ENCODE measurements at regions not wholly inside any gene's neighbourhood (a gene's known extent, or its start where the extent isn't known, plus 50 kb on each side); places are given as distances from the start of the nearest gene placed in this dataset.
A peak's percentile ranks its signal among the peaks of the same experiment; 100 is the strongest.
"Not testable (repeated sequence)": the region's sequence is repeated elsewhere in the genome, so short reads cannot be mapped to it uniquely, and the experiment has no call there.

GRCh38 chrX:124239324-124239723 is 93.1 kb upstream of the TEX13D start:
- peak in 1 of 2 experiments; percentile 37 for DNase-seq

- peak; percentile 11 to 59 for DNase-seq
Observed at GRCh38 chrX:124239911-124240310, 92.5 kb upstream of the TEX13D start.

DNA sequence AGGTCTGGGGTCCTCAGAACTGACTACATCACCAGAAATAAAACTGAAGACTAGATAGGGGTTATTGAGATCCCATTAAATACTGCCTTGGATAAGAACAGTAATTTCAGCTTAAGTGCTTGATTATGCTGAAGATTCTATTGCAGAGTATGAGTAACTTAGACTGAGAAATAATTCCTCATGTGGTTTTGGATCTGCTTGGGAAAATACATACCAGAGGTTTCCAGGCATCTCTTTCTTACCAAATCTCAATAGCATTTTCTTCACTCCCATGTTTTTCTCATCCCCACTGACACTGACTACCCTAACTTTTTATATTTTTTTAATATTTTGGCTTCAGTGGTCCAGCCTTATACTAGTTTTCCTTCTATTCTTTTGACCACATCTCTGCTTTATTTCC is 92.0 kb upstream of the TEX13D start:
- DNase-seq, result no peak

- no peak for DNase-seq
Observed at GRCh38 chrX:124242131-124242530, 90.3 kb upstream of the TEX13D start.

DNA sequence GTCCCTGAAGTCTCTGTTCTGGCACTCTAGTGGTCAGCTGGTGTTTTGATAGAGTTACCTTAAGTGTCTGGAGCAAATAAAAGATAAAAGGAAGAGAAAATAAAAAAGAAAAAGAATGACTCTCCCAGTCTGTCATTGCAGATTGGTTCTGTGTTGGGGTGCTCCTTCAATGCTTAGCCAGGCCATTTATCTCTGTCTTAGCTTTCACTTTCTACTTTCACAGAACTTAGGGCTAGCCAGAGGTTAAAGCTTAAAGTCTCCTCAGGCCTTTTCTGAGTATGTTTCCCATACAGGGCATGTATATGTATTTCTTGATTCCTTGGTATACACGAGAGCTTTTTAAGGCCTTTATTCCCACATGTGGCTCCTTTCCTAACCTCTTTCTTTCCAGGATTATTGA is 83.1 kb upstream of the TEX13D start:
- no peak for DNase-seq

- no peak for DNase-seq
Observed at GRCh38 chrX:124250835-124251437, 81.5 kb upstream of the TEX13D start.

DNA sequence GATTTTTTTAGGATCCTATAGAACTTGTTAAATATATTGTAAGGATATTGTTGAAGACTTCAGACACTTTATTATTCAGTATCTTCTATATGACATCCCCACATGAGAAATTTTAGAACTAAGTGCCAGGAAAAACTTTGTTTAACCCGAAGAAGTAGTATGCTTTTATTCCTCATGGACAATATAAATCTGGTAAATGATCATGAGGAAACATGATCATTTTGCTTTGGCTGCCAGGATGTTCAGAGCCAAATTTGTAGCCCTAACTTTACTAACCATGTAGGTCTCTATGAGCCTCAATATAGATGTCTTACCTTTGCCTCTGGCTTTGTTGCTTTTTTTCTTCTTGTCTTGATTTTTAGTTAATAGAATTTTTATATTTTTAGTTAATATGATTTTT is 77.8 kb upstream of the TEX13D start:
- DNase-seq, result no peak

DNA sequence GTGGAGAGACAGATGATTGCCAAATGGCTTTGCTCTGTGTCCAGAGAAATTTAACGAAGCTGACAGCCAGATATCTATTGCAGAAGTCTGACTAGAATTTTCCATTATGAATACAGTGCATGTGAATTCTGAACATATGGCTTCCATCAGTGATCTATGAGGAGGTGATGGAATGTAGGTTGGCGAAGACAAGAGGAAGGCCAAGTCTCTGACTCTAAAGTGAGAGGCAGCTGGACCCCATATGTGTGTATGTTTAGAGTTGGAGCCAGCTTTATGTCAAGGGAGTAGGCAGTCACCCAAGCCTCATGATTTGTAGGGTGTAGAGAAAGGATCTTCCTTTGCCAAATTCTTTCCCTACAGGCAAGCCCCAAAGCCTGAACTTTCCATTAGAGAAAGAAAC is 76.2 kb upstream of the TEX13D start:
- no peak for DNase-seq

DNA sequence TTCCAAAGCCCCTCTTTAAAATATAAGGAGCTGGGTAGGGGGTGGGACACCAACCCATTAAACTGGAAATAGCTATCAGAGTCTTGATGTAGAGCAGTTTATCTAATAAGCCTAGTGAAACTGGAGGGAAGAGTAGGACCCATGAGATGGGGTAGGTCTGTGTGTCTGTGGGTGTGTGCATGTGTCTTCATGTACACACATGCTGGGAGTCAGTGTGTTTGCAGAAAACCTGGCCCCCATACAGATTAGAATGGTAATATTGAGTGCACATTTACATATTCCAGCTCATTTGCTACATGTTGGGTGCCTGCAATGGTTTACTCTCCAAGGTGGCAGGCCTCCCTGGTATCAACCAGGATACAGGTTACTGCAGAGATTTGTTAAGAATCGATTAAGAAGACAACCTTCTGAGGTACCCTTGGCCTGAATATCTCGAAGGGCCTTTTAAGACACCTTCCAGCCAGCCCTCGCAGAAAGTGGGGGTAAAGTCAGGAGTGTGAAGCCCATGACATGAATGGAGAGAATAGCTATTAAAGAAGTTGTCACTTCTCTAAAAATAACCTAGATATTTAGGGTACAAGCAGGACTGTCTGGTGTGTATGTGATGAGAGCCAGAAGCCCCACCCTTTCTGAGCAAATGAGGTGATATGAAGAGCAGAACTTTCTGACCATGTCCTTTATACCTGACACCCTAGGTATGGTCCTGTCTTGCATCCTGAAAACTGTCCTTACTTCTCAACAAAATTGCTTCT is 75.7 kb upstream of the TEX13D start:
- DNase-seq, result no peak

GRCh38 chrX:124257924-124258702 is 74.3 kb upstream of the TEX13D start:
- DNase-seq, result peak in 1 of 2 experiments; percentile 16

GRCh38 chrX:124260845-124261244 is 71.6 kb upstream of the TEX13D start:
- no peak for DNase-seq

GRCh38 chrX:124263743-124264142 is 68.7 kb upstream of the TEX13D start:
- DNase-seq, result no peak

DNA sequence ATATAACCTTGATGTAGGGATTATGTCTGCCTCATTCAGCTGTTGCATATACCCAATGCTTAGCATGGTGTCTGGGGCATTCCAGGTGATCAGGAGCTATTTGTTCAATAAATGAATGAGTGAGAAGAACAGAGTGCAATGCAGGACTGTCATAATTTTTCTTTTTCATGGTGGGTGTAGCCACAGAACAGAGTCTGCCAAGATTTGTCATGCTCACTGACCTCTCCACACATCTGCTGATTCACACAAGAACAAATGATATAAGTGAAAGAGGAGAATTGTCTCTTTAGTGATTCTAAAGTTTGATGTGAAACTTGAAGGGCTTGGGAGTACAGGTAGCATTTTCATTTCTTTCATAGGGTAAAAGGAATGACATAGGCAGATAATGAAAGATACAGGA is 64.4 kb upstream of the TEX13D start:
- no peak for DNase-seq

- DNase-seq, result no peak
Observed at GRCh38 chrX:124269881-124270280, 62.6 kb upstream of the TEX13D start.

DNA sequence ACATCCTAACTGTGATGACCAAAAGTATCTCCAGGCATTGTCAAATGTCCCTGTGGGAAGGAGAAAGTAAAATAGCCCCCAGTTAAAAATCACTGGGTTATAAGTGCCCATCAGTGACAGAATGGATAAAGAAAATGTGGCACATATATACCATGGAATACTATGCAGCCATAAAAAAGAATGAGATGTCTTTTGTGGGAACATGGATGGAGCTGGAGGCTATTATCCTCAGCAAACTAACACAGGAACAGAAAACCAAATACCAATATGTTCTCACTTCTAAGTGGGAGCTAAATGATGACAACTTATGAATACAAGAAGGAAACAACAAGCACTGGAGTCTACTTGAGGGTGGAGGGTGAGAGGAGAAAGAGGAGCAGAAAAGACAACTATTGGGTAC is 60.9 kb upstream of the TEX13D start:
- not testable (repeated sequence) for DNase-seq

GRCh38 chrX:124272370-124272982 is 60.0 kb upstream of the TEX13D start:
- no peak for DNase-seq

GRCh38 chrX:124274438-124275181 is 57.9 kb upstream of the TEX13D start:
- no peak for DNase-seq

DNA sequence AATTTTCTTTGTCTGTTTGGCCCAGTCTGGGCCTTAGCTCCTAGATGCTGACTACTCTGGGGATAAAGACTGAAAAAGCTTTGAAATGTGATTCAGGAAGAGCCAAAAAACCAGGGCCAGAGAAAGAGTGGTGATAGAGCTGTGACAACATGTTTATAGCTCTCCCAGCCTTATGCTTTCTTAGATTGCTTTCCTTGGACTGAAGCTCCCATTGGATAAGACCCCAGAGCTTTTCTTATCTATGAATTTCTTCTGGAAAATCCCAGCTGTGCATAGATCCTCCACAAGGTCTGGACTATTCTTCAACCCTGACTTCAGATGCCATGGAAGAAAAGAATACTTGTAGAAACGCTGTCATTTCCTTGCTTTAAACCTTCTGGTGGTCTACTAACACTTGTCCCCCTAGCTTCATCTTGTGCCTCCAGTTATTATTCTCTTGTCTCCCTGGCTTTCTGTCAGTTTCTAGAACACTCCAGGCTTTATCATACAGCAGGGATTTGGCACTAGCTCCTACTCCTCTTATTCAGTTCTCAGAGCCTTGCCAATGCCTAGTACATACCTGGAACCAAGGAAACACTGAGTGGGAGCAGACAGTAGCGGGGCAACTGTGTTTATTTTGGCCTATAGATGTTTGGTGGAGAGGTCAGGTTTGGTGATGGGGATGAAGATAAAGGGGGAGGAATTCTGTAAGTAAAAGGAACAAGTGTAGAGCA is 57.1 kb upstream of the TEX13D start:
- no peak for DNase-seq

GRCh38 chrX:124280294-124280902 is 52.1 kb upstream of the TEX13D start:
- no peak for DNase-seq

GRCh38 chrX:124282580-124282979 is 49.9 kb upstream of the TEX13D start:
- DNase-seq, result no peak
